HCT116 (cell line): ENCODE measurements at regions not wholly inside any gene's neighbourhood (a gene's known extent, or its start where the extent isn't known, plus 50 kb on each side); places are given as distances from the start of the nearest gene placed in this dataset.

Experiments
- ATAC-seq: fragments of 200-7000 bp; cut with Tn5 transposase; 2 replicates; pipeline ENCODE4 v1.9.1; 2020; ENCODE audit warnings: mild to moderate bottlenecking, moderate library complexity
- BruUV-seq: library from RNA; stranded (reverse); fragments of 400-500 nt; replicated peaks from 2 replicates; lab custom pipeline; 2021; lab: Mats Ljungman, UMichigan
- CTCF ChIA-PET: fragments of 300-600 bp; sonication (Branson Sonifier 250); formaldehyde crosslinking; loops from one replicate; lab custom pipeline; 2021; ENCODE audit warnings: antibody characterized with exemption; lab: Charles Lee
- POLR2A ChIA-PET: fragments of 300-600, 350-600 bp; sonication (Branson Sonifier 250); formaldehyde crosslinking; loops from one replicate; lab custom pipeline; 2021; ENCODE audit warnings: antibody characterized with exemption; lab: Charles Lee
- RAD21 ChIA-PET, 2 experiments: fragments of 300-600 bp; sonication (Branson Sonifier 250); formaldehyde crosslinking; loops; one replicate each; lab custom pipeline; 2023; ENCODE audit warnings: low total read pairs in 2 of 2; ENCODE audit not compliant: uncharacterized antibody in 2 of 2, unreplicated experiment in 2 of 2, low non-redundant PET in 1 of 2; lab: Charles Lee
- DNase-seq: peaks from one replicate; pipeline ENCODE4 v3.0.0-alpha.2; 2010; ENCODE audit warnings: low read depth, low spot score
- H2AFZ ChIP-seq: fragments of 200-600 bp; shearing (Covaris generic), sonication (generic); 2 replicates; pipeline ENCODE4 v1.6.1; 2017; ENCODE audit warnings: low read depth, mixed run types, mixed read lengths, antibody characterized with exemption, low read length; ENCODE audit not compliant: poor library complexity, severe bottlenecking
- H3K27ac ChIP-seq: 2 replicates; pipeline ENCODE4 v1.5.1; 2012; ENCODE audit warnings: low read depth, low read length
- H3K27me3 ChIP-seq: fragments of 200-600 bp; sonication (generic); 2 replicates; pipeline ENCODE4 v1.6.1; 2016; ENCODE audit warnings: mixed run types, low read length, mixed read lengths; ENCODE audit not compliant: insufficient read depth
- H3K36me3 ChIP-seq, 2 experiments: fragments of 200-500 bp in 1 of 2; fragments of 200-600 bp in 1 of 2; sonication (Bioruptor generic) in 1 of 2; sonication (generic) in 1 of 2; 2 replicates each; pipeline versions ENCODE4 v1.5.1 to v1.6.1; 2014 to 2016; ENCODE audit warnings: low read length in 2 of 2, inconsistent platforms in 1 of 2, mixed read lengths in 1 of 2, mixed run types in 1 of 2; ENCODE audit not compliant: insufficient read depth in 2 of 2, control insufficient read depth in 1 of 2
- H3K4me1 ChIP-seq, 2 experiments: fragments of 200-600 bp in 1 of 2; sonication (generic) in 1 of 2; 2 replicates each; pipeline versions ENCODE4 v1.5.1 to v1.6.1; 2012 to 2017; ENCODE audit warnings: low read length in 2 of 2, inconsistent platforms in 1 of 2, mild to moderate bottlenecking in 1 of 2, mixed read lengths in 1 of 2, mixed run types in 1 of 2, moderate library complexity in 1 of 2; ENCODE audit not compliant: insufficient read depth in 2 of 2, control insufficient read depth in 1 of 2
- H3K4me2 ChIP-seq: fragments of 200-600 bp; sonication (generic); 2 replicates; pipeline ENCODE4 v1.6.1; 2017; ENCODE audit warnings: mixed run types, low read length, mixed read lengths
- H3K4me3 ChIP-seq, 2 experiments: fragments of 200-600 bp in 1 of 2; sonication (generic) in 1 of 2; replicated peaks in 1 of 2; 2 replicates each; pipeline ENCODE4 v1.5.1; 2011 to 2016; ENCODE audit warnings: low read length in 2 of 2, control low read depth in 1 of 2, low read depth in 1 of 2, mild to moderate bottlenecking in 1 of 2, mixed read lengths in 1 of 2, mixed run types in 1 of 2
- H3K79me2 ChIP-seq: fragments of 200-600 bp; sonication (generic); 2 replicates; pipeline ENCODE4 v1.6.1; 2017; ENCODE audit warnings: mild to moderate bottlenecking, mixed run types, low read length, moderate library complexity, mixed read lengths; ENCODE audit not compliant: insufficient read depth
- H3K9ac ChIP-seq: fragments of 200-600 bp; sonication (generic); 2 replicates; pipeline ENCODE4 v1.6.1; 2016; ENCODE audit warnings: low read length, mixed read lengths
- H3K9me2 ChIP-seq: fragments of 200-600 bp; sonication (generic), shearing (Covaris generic); 2 replicates; pipeline ENCODE4 v1.6.1; 2017; ENCODE audit warnings: mixed run types, mild to moderate bottlenecking, moderate library complexity; ENCODE audit not compliant: insufficient read depth
- H3K9me3 ChIP-seq, 2 experiments: fragments of 200-500 bp in 1 of 2; fragments of 200-600 bp in 1 of 2; sonication (Bioruptor generic) in 1 of 2; sonication (generic) in 1 of 2; 2 replicates each; pipeline ENCODE4 v1.6.1; 2014 to 2017; ENCODE audit warnings: low read length in 2 of 2, mixed read lengths in 2 of 2, inconsistent platforms in 1 of 2, low read depth in 1 of 2, mild to moderate bottlenecking in 1 of 2, mixed run types in 1 of 2, moderate library complexity in 1 of 2; ENCODE audit not compliant: control insufficient read depth in 1 of 2, insufficient read depth in 1 of 2
- H4K20me1 ChIP-seq: fragments of 200-600 bp; sonication (generic), shearing (Covaris generic); 2 replicates; pipeline ENCODE4 v1.6.1; 2017; ENCODE audit warnings: mixed run types, mild to moderate bottlenecking, moderate library complexity; ENCODE audit not compliant: insufficient read depth
- ATF3 ChIP-seq: IDR thresholded peaks from 2 replicates; pipeline ENCODE4 v1.6.1; 2012
- CBX3 ChIP-seq: IDR thresholded peaks from 2 replicates; pipeline ENCODE4 v1.6.1; 2012; ENCODE audit warnings: low read depth
- RAD21 ChIP-seq: IDR thresholded peaks from 2 replicates; pipeline ENCODE4 v1.6.1; 2012; ENCODE audit warnings: low read depth, mild to moderate bottlenecking
- YY1 ChIP-seq: IDR thresholded peaks from 2 replicates; pipeline ENCODE4 v1.6.1; 2011; ENCODE audit warnings: low read length, low read depth, moderate library complexity, mild to moderate bottlenecking; ENCODE audit not compliant: insufficient replicate concordance; ENCODE audit errors: extremely low read depth
- ZFX ChIP-seq: fragments of 450-650 bp; IDR thresholded peaks from 2 replicates; pipeline ENCODE4 v1.6.1; 2017
- intact Hi-C: fragments of 100-400 bp; cut with micrococcal nuclease; formaldehyde crosslinking; loops from 2 replicates; pipeline ENCODE4 v1.10.0; 2022

DNA sequence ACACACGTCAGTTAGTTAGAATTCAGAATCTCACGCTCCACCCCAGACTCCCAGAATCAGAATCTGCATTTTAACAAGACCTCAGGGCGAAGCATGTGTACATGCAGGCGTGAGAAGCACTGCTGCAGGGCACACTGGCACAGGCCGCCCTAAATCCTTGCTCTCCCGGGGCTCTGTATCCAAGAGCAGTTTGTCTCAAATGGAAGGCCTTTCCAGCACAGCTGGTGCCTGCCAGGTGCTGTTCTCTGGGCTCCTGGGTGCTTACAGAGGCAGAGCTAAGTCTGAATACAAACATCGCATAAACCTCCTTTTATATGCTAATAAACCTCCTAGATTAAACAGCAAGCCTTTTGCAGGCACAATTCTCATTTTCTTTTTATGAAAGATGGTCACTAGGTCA, 119.1 kb upstream of the CD93 start:
- H3K9me2 ChIP-seq: no peaks in the 10 kb centered on the region
- no peak overlapping the region for H3K9ac ChIP-seq
- no peaks in the 10 kb centered on the region for H3K4me1 ChIP-seq
- H3K4me2 ChIP-seq: no peak overlapping the region
- DNase-seq (no peak), ATAC-seq (no peak)
- peaks cover 23% of the 10 kb centered on the region for H3K27me3 ChIP-seq
- H3K9me3 ChIP-seq: no peaks in the 10 kb centered on the region
- ChIA-PET POLR2A (interaction anchor here (0.6 kb wide), 1 partner anchor 145 kb away, joined by 3 read pairs; no protein-coding TSS in a partner anchor), RAD21 (no interaction called here), CTCF (no interaction called here)
- no peak overlapping the region for H3K27ac ChIP-seq
- no TSS peak for BruUV-seq
- no peak overlapping the region for H3K4me3 ChIP-seq
- H3K36me3 ChIP-seq: no peaks in the 10 kb centered on the region
- intact Hi-C loops: no loop called here
- no peak overlapping the region for H2AFZ ChIP-seq
- TF ChIP-seq ATF3 (no peak), RAD21 (no peak), CBX3 (no peak)
- H3K79me2 ChIP-seq: no peaks in the 10 kb centered on the region
- H4K20me1 ChIP-seq: no peaks in the 10 kb centered on the region

DNA sequence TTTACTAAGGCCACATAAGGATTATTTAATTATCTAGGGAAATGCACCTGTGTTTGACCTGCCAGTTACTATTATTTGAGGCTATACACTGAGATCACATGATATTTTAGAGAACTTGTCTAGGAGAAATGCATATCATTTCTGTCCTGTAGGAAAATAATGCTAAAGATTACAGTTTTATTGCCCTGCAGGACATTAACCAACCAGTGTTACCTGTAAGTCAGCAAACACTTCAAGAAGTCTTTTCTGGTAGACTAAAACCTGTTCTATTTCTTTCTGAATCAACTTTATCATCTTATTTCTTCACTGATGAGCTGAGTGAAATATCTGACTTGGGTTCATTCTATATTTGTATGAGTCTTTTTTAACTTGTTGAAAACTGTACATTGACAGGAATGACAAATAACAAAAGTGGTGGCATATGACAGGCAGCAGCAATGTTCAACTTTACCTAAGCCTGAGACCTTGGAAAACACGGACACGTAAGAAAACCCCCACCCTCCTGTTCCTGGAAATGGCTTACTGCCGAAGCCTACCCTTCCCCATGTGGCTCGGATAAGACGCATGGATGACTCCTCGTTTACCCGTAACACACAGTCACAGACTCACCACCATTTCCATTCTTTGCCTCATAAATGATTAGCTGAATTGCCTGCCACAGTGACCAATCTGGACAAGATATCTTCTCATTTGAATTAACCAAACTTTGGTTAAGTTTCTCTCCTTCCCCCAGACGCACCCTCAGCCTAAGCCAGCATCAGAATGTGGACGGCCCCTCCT, 118.0 kb upstream of the CD93 start:
- no peaks in the 10 kb centered on the region for H3K36me3 ChIP-seq
- H3K4me3 ChIP-seq: no peak overlapping the region
- no peaks in the 10 kb centered on the region for H3K4me1 ChIP-seq
- H3K79me2 ChIP-seq: no peaks in the 10 kb centered on the region
- H3K27ac ChIP-seq: no peak overlapping the region
- intact Hi-C loops: loop anchor here (5.0 kb wide), 1 partner anchor 352 kb away; no protein-coding TSS in a partner anchor
- DNase-seq (no peak), ATAC-seq (no peak)
- TF ChIP-seq YY1 (no peak), ATF3 (no peak), CBX3 (no peak), ZFX (no peak)
- no peaks in the 10 kb centered on the region for H3K9me2 ChIP-seq
- H3K9me3 ChIP-seq: no peaks in the 10 kb centered on the region
- RAD21 ChIA-PET: no interaction called here
- BruUV-seq: no TSS peak
- H3K27me3 ChIP-seq: peaks cover 30% of the 10 kb centered on the region
- H2AFZ ChIP-seq: no peak overlapping the region
- CTCF ChIA-PET: no interaction called here
- H3K9ac ChIP-seq: no peak overlapping the region
- POLR2A ChIA-PET: no interaction called here
- no peaks in the 10 kb centered on the region for H4K20me1 ChIP-seq
- H3K4me2 ChIP-seq: no peak overlapping the region
